Ishikawa (cell line): ENCODE measurements at regions not wholly inside any gene's neighbourhood (a gene's known extent, or its start where the extent isn't known, plus 50 kb on each side); places are given as distances from the start of the nearest gene placed in this dataset.

Experiments
- CEBPB ChIP-seq: IDR thresholded peaks from 2 replicates; pipeline ENCODE4 v1.6.1; 2012
- NFIC ChIP-seq: IDR thresholded peaks from 2 replicates; pipeline ENCODE4 v1.6.1; 2012

DNA sequence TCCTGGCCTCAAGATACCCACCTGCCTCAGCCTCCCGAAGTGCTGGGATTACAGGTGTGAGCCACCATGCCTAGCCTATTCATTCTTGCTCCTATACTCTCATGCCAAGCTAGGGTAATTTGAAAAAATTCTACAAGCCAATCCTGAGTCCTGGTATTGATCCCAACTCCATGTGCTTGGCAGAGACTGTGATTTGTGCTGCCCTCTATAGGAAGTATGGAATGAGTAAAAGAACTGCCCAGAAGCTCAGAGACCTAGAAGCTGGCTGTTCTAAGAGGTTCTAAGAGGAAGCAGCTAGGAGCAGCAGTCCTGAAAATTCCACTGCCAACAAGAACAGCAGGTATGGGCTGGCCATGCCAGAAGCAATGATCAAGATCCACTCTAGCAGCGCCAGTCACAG is 402.5 kb downstream of the PCNX1 start:
- TF ChIP-seq NFIC (no peak), CEBPB (no peak)
